ENCODE measurements at regions not wholly inside any gene's neighbourhood (a gene's known extent, or its start where the extent isn't known, plus 50 kb on each side); places are given as distances from the start of the nearest gene placed in this dataset.

- H3K4me1 ChIP-seq, result no peaks in the 10 kb centered on the region
- no peak overlapping the region for H3K27ac ChIP-seq
- H3K4me3 ChIP-seq, result no peak overlapping the region
- no peak for TF ChIP-seq CTCF (IDR thresholded peaks at IDR 0.05)
- H3K27me3 ChIP-seq, result no peaks in the 10 kb centered on the region
- no peaks in the 10 kb centered on the region for H3K36me3 ChIP-seq
- intact Hi-C loops (cut with DNase I), result no loop called here
- no peak for DNase-seq (ENCODE audit: low spot score in 2 of 2)
- no peaks in the 10 kb centered on the region for H3K9me3 ChIP-seq
These were observed 233.0 kb upstream of the SATB1 start for GRCh38 chr3:18657858-18658820.

DNA sequence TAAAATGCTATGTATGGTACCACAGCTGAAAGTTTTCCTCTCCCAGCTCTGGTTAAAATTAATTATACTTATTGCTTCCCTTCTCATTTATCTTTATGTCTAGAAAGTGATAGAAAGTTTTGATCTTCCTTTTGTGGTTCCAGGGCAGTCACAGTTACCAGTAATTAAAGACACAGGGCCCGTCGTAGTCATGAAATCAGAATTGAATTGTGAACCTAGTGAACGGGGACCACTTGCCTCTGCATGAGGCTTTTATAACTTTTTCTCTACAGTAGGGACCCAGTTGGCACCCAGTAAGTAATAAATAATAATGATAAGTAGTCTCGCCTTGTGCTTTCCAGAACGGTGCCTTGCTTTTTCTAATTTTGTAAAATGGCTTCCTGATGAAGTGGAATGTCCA, 231.7 kb upstream of the SATB1 start:
- H3K9me3 ChIP-seq, result no peaks in the 10 kb centered on the region
- no peaks in the 10 kb centered on the region for H3K27me3 ChIP-seq
- DNase-seq (ENCODE audit: low spot score in 2 of 2), result no peak
- no peak overlapping the region for H3K4me3 ChIP-seq
- intact Hi-C loops (cut with DNase I), result no loop called here
- no peaks in the 10 kb centered on the region for H3K36me3 ChIP-seq
- H3K4me1 ChIP-seq, result no peaks in the 10 kb centered on the region
- TF ChIP-seq CTCF (IDR thresholded peaks at IDR 0.05), result no peak
- H3K27ac ChIP-seq, result no peak overlapping the region

DNA sequence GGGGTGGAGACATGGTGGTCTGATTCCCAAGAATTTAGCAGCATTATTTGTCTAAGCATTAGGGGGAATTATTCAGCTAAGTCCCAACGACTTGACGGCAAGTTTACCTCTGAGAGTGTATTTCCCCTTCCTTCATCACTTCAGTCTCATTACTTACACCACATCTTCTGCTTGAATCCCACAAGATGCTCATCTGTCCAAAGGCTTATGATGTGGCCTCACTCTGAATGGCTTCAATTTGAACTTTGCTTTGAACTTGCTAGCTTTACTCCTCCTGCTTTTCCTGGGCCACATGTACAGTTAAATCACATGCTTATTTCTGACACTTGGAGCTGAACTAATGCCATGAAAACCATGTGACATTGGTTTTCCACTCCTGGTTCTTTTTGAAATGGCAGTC, 231.3 kb upstream of the SATB1 start:
- Histone ChIP-seq H3K27me3 (no peaks in the 10 kb centered on the region), H3K4me3 (no peak overlapping the region), H3K9me3 (no peaks in the 10 kb centered on the region), H3K27ac (no peak overlapping the region), H3K36me3 (no peaks in the 10 kb centered on the region), H3K4me1 (no peaks in the 10 kb centered on the region)
- no peak for TF ChIP-seq CTCF (IDR thresholded peaks at IDR 0.05)
- intact Hi-C loops (cut with DNase I), result no loop called here
- DNase-seq (ENCODE audit: low spot score in 2 of 2), result no peak

DNA sequence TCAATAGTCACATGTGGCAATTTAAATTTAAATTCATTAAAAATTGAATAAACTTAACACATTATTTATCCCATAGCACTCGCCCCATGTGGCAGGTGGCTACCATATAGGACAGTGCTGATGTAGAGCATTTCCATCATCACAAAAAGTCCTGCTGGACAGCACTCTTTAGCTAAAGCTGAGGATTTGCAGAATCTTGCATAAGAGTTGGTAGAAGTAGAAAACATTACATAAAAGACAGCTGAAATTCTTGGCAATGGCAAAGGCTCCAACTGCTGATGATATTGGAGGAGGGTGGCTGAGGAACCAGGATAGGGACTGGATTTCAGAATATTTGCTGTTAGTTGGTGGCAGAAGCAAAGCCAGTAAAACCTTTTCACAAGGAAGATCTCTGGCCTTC, 230.7 kb upstream of the SATB1 start:
- Histone ChIP-seq H3K27me3 (no peaks in the 10 kb centered on the region), H3K4me1 (no peaks in the 10 kb centered on the region), H3K36me3 (no peaks in the 10 kb centered on the region), H3K4me3 (no peak overlapping the region), H3K9me3 (no peaks in the 10 kb centered on the region), H3K27ac (no peak overlapping the region)
- intact Hi-C loops (cut with DNase I), result no loop called here
- TF ChIP-seq CTCF (IDR thresholded peaks at IDR 0.05), result no peak
- DNase-seq (ENCODE audit: low spot score in 2 of 2), result no peak

- Histone ChIP-seq H3K4me1 (no peaks in the 10 kb centered on the region), H3K36me3 (no peaks in the 10 kb centered on the region), H3K27ac (no peak overlapping the region), H3K27me3 (no peaks in the 10 kb centered on the region), H3K4me3 (no peak overlapping the region), H3K9me3 (no peaks in the 10 kb centered on the region)
- no peak for DNase-seq (ENCODE audit: low spot score in 2 of 2)
- intact Hi-C loops (cut with DNase I), result no loop called here
- TF ChIP-seq CTCF (IDR thresholded peaks at IDR 0.05), result no peak
These were observed 227.6 kb upstream of the SATB1 start for GRCh38 chr3:18652781-18653180.

Data from ascending aorta (tissue), 2 donors.